ENCODE measurements at regions not wholly inside any gene's neighbourhood (a gene's known extent, or its start where the extent isn't known, plus 50 kb on each side); places are given as distances from the start of the nearest gene placed in this dataset.
A peak's percentile ranks its signal among the peaks of the same experiment; 100 is the strongest.

DNA sequence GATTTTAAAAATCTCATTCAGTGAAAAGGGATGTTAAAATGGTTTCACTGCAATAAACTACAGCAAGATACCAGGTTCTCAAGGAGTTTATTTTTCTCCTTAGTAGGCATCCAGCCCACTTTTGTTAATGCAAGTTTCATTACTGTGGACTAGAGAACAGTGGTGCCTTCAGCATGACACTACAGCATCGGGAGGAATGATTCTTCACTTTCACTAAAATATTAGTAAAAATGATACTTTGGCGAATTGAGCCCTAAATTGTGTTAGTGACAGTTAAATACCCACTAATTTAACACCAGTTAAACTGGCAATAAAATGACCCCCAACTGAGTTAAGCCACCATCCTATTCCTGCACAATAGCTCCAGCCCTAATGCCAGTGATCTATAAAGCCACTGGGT lies 152.2 kb upstream of the MPDZ start:
- peak; percentile 1 for DNase-seq (ENCODE audit: insufficient read length, low spot score, missing footprints)
- no peaks in the 10 kb centered on the region for H4K20me1 ChIP-seq (ENCODE audit: insufficient read depth, low read length)
- H3K27ac ChIP-seq (ENCODE audit: low read depth, low read length): no peak overlapping the region
- H3K79me2 ChIP-seq (ENCODE audit: insufficient read depth, low read length): no peaks in the 10 kb centered on the region
- no peak overlapping the region for H3K4me2 ChIP-seq (ENCODE audit: insufficient read depth, low read length)
- no peak overlapping the region for H2AFZ ChIP-seq (ENCODE audit: low read length)
- no peaks in the 10 kb centered on the region for H3K9me3 ChIP-seq (ENCODE audit: low read depth, low read length)
- H3K4me1 ChIP-seq (ENCODE audit: insufficient read depth, low read length): no peaks in the 10 kb centered on the region
- no peak overlapping the region for H3K4me3 ChIP-seq (ENCODE audit: insufficient read depth, low read length)
- TF ChIP-seq, protein P1, sequence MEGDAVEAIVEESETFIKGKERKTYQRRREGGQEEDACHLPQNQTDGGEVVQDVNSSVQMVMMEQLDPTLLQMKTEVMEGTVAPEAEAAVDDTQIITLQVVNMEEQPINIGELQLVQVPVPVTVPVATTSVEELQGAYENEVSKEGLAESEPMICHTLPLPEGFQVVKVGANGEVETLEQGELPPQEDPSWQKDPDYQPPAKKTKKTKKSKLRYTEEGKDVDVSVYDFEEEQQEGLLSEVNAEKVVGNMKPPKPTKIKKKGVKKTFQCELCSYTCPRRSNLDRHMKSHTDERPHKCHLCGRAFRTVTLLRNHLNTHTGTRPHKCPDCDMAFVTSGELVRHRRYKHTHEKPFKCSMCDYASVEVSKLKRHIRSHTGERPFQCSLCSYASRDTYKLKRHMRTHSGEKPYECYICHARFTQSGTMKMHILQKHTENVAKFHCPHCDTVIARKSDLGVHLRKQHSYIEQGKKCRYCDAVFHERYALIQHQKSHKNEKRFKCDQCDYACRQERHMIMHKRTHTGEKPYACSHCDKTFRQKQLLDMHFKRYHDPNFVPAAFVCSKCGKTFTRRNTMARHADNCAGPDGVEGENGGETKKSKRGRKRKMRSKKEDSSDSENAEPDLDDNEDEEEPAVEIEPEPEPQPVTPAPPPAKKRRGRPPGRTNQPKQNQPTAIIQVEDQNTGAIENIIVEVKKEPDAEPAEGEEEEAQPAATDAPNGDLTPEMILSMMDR (IDR thresholded peaks at IDR 0.05; ENCODE audit: extremely low read depth, low read depth, low read length): no peak
- no peaks in the 10 kb centered on the region for H3K36me3 ChIP-seq (ENCODE audit: insufficient read depth, low read length)
- peaks cover 26% of the 10 kb centered on the region for H3K27me3 ChIP-seq (ENCODE audit: insufficient read depth, low read length)

DNA sequence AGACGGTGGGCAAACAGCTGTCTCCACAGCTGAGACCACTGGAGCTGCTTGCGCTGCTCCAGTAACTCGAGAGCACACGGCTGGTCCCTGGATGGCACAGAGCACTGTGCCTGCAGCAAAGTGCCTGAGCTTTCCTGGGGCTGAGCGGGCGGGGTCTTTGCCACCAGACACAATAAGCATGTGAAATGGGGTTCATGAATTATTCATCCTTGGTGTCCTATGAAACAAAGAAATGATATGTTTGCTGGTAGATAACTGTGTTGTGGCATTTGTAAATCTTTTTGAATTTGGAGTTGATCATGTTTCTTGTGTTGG lies 151.7 kb upstream of the MPDZ start:
- H3K36me3 ChIP-seq (ENCODE audit: insufficient read depth, low read length): no peaks in the 10 kb centered on the region
- no peaks in the 10 kb centered on the region for H4K20me1 ChIP-seq (ENCODE audit: insufficient read depth, low read length)
- H3K4me2 ChIP-seq (ENCODE audit: insufficient read depth, low read length): no peak overlapping the region
- no peaks in the 10 kb centered on the region for H3K4me1 ChIP-seq (ENCODE audit: insufficient read depth, low read length)
- TF ChIP-seq, protein P1 (IDR thresholded peaks at IDR 0.05; ENCODE audit: extremely low read depth, low read depth, low read length): no peak
- H3K27ac ChIP-seq (ENCODE audit: low read depth, low read length): no peak overlapping the region
- DNase-seq (ENCODE audit: insufficient read length, low spot score, missing footprints): no peak
- H3K27me3 ChIP-seq (ENCODE audit: insufficient read depth, low read length): peaks cover 28% of the 10 kb centered on the region
- H3K4me3 ChIP-seq (ENCODE audit: insufficient read depth, low read length): no peak overlapping the region
- no peak overlapping the region for H2AFZ ChIP-seq (ENCODE audit: low read length)
- no peaks in the 10 kb centered on the region for H3K9me3 ChIP-seq (ENCODE audit: low read depth, low read length)
- no peaks in the 10 kb centered on the region for H3K79me2 ChIP-seq (ENCODE audit: insufficient read depth, low read length)

DNA sequence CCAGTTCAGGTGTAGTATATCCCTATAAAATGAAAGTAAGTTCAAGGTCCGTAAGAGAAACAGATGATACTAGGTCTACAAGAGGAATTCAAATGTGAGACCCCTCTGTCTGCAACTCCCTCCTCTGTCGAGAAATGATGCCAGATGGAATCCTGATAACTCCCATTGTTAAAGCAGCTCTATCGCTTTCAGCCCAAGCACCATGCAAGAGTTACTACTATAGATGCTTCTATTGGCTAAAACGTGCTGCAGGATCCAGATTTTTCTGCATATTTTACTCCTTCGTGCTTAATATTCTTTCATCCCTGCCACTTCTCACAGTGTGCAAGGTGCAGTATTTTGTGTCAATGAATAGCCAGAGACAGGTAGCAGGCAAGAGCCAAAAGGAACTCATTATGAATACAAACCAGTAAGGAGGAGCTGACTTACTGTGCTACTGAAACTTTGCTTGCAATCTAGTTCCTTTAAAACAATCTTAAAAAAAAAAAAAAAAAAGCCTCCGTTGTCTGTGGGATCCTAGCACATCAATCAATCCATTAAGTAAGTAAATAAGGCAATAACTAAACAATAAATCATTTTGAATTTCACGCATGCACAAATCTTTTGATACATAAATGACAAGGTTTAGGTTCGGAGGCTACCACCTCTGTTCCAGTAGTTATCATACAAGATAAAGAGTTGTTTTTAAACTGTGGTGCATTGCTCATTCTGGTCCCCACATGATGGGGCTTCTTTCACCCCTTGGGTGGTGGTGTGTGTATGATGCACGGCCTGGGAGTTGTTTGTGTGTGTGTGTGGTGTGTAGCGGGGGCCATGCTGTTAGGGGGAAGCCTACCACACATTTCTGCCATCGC lies 151.1 kb upstream of the MPDZ start:
- Histone ChIP-seq H2AFZ (ENCODE audit: low read length) (no peak overlapping the region), H3K36me3 (ENCODE audit: insufficient read depth, low read length) (no peaks in the 10 kb centered on the region), H3K4me3 (ENCODE audit: insufficient read depth, low read length) (no peak overlapping the region), H3K27me3 (ENCODE audit: insufficient read depth, low read length) (peaks cover 23% of the 10 kb centered on the region), H3K4me1 (ENCODE audit: insufficient read depth, low read length) (no peaks in the 10 kb centered on the region), H3K4me2 (ENCODE audit: insufficient read depth, low read length) (no peak overlapping the region), H3K9me3 (ENCODE audit: low read depth, low read length) (no peaks in the 10 kb centered on the region), H3K27ac (ENCODE audit: low read depth, low read length) (no peak overlapping the region), H4K20me1 (ENCODE audit: insufficient read depth, low read length) (no peaks in the 10 kb centered on the region), H3K79me2 (ENCODE audit: insufficient read depth, low read length) (no peaks in the 10 kb centered on the region)
- no peak for DNase-seq (ENCODE audit: insufficient read length, low spot score, missing footprints)
- TF ChIP-seq, protein P1 (IDR thresholded peaks at IDR 0.05; ENCODE audit: extremely low read depth, low read depth, low read length): no peak

DNA sequence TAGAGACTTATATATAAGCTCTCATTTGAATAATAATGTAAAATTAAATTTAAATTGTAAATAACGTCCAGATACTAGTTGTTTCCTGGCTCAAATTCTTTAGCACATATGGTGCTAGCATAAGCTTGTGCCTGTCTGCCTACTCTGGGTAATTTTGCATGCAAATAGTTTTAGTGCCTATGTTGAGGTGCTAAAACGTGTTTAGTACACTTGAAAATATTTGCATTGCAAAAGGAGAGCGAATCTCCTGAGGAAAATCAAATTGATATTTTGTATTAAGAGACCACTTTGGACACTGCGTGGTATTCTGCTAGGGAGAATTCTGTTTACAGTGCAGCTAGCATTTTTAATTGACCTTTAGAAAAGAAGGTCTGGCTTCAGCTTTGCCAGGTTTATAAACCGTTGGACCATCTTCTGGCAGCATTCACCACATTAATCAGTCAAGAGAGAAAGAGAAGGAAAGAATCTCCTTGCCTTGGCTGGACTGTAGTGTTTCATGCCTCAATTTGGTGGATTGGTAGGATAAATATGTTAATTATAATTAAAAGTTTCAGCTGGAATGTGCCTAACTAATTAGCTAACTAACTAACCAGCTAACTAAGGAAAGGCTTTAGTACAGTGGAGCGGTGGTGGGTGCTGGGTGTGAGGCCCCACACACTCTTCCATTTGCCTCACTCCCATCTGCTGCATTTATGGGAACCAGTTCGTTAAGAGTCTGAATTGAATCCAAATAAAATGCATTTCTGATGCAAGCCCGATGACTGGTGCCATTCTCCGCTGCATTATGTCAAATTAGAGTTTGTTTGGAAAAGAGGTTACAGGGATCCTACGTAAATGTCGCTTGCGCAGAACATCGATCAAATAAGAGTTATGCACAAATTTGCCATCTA lies 150.1 kb upstream of the MPDZ start:
- no peak overlapping the region for H3K27ac ChIP-seq (ENCODE audit: low read depth, low read length)
- H3K79me2 ChIP-seq (ENCODE audit: insufficient read depth, low read length): no peaks in the 10 kb centered on the region
- no peaks in the 10 kb centered on the region for H3K36me3 ChIP-seq (ENCODE audit: insufficient read depth, low read length)
- H2AFZ ChIP-seq (ENCODE audit: low read length): no peak overlapping the region
- H3K4me1 ChIP-seq (ENCODE audit: insufficient read depth, low read length): no peaks in the 10 kb centered on the region
- H3K27me3 ChIP-seq (ENCODE audit: insufficient read depth, low read length): peaks cover 23% of the 10 kb centered on the region
- DNase-seq (ENCODE audit: insufficient read length, low spot score, missing footprints): no peak
- no peaks in the 10 kb centered on the region for H4K20me1 ChIP-seq (ENCODE audit: insufficient read depth, low read length)
- TF ChIP-seq, protein P1 (IDR thresholded peaks at IDR 0.05; ENCODE audit: extremely low read depth, low read depth, low read length): no peak
- H3K9me3 ChIP-seq (ENCODE audit: low read depth, low read length): no peaks in the 10 kb centered on the region
- H3K4me3 ChIP-seq (ENCODE audit: insufficient read depth, low read length): no peak overlapping the region
- H3K4me2 ChIP-seq (ENCODE audit: insufficient read depth, low read length): no peak overlapping the region

All from osteoblast (primary cell).